ENCODE measurements at regions not wholly inside any gene's neighbourhood (a gene's known extent, or its start where the extent isn't known, plus 50 kb on each side); places are given as distances from the start of the nearest gene placed in this dataset.

- DNase-seq (ENCODE audit: low read depth, low spot score) (no peak), FAIRE-seq (no peak)
- H3K9me3 ChIP-seq (replicated peaks; ENCODE audit: control insufficient read depth, insufficient read depth, low read length), result no peaks in the 10 kb centered on the region
- no peak overlapping the region for H2AFZ ChIP-seq (ENCODE audit: low read depth, low read length)
- H3K4me1 ChIP-seq (ENCODE audit: control insufficient read depth, extremely low read depth, insufficient read depth, low read length), result no peaks in the 10 kb centered on the region
- no peaks in the 10 kb centered on the region for H4K20me1 ChIP-seq (replicated peaks; ENCODE audit: control insufficient read depth, extremely low read depth, insufficient read depth, low read length)
- POLR2A ChIA-PET, result no interaction called here
- H3K4me3 ChIP-seq (replicated peaks in 1 of 3; ENCODE audit: insufficient read depth in 1 of 3, low read depth in 1 of 3, low read length in 3 of 3), result no peak overlapping the region
- H3K27me3 ChIP-seq (ENCODE audit: control insufficient read depth in 2 of 2, insufficient read depth in 2 of 2, low read length in 2 of 2), result no peaks in the 10 kb centered on the region
- dilution Hi-C loops (cut with MboI; ENCODE audit: extremely low pct_ligation_motif_present, low sequenced_read_pairs), result no loop called here
- intact Hi-C loops (cut with micrococcal nuclease), result no loop called here
- H3K9ac ChIP-seq (replicated peaks; ENCODE audit: extremely low read depth, insufficient read depth, low read length), result no peak overlapping the region
- no peak overlapping the region for H3K27ac ChIP-seq (ENCODE audit: insufficient read depth, low read depth, low read length)
- no peaks in the 10 kb centered on the region for H3K9me1 ChIP-seq (replicated peaks; ENCODE audit: control insufficient read depth, extremely low read depth, insufficient read depth, low read length)
- no TSS peak for BruUV-seq (replicated peaks)
- CTCF ChIA-PET, result no interaction called here
- H3K36me3 ChIP-seq (ENCODE audit: control insufficient read depth in 2 of 2, extremely low read depth in 1 of 2, insufficient read depth in 2 of 2, low read length in 2 of 2), result no peaks in the 10 kb centered on the region
- no peaks in the 10 kb centered on the region for H3K79me2 ChIP-seq (ENCODE audit: control insufficient read depth, insufficient read depth, low read length)
- TF ChIP-seq GATA2 (IDR thresholded peaks at IDR 0.05; ENCODE audit: insufficient read depth, insufficient read length, low read depth, low read length), result no peak
- TF ChIP-seq CTCF (IDR thresholded peaks at IDR 0.05; ENCODE audit: extremely low read depth in 1 of 2, insufficient read depth in 1 of 2, low read depth in 1 of 2, low read length in 2 of 2), result no peak
- TF ChIP-seq MAX (IDR thresholded peaks at IDR 0.05; ENCODE audit: insufficient read depth, insufficient read length), result no peak
- TF ChIP-seq POLR2AphosphoS5 (IDR thresholded peaks at IDR 0.05; ENCODE audit: insufficient read depth, low read depth, low read length), result no peak
- H3K4me2 ChIP-seq (ENCODE audit: insufficient read depth, low read length), result no peak overlapping the region
These were observed 510.7 kb downstream of the RWDD3 start for GRCh38 chr1:95744731-95745130.

Data from endothelial cell of umbilical vein (primary cell).